NCI-H748 (cell line): ENCODE measurements at regions not wholly inside any gene's neighbourhood (a gene's known extent, or its start where the extent isn't known, plus 50 kb on each side); places are given as distances from the start of the nearest gene placed in this dataset.
"Not testable (repeated sequence)": the region's sequence is repeated elsewhere in the genome, so short reads cannot be mapped to it uniquely, and the experiment has no call there.

ENCODE experiments used
- DNase-seq: peaks from one replicate; lab custom pipeline; 2025; ENCODE audit not compliant: unreplicated experiment; lab: John Stamatoyannopoulos, UW

DNA sequence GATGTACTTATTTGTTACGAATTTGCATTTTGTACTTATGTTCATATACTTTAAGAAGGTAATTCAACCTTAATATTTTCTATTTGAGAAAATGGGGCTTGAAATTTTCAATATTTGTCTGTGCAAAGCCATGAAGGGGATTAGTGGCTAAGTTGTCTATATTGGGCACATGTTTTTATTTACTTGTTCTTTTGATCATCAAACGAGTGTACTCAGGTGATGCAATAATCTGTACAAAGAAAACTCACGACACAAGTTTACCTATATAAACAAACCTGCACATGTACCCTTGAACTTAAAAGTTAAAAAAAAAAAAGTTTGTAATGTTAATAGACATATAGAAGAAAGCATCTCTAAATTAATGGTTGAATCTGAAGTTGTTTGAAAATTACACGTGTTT lies 658.9 kb upstream of the SYT4 start:
- DNase-seq: no peak

DNA sequence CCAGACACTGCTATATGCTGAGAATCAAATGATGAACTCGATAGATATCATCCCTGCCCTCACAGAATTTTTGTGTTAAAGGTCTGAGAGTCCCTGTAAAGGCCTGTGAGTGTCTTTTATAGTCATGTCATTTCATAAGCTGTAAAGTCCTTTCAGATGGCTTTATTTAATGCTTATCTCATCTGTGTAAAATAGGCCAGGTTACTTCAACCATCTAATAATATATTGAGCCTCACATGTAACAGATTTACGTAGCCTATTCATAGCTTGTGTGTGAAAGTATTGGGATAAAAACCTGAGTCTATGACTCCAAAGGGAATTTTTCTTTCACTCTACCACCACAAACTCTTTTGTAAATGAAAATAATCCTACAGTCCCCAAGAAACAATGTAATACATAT lies 672.0 kb upstream of the SYT4 start:
- DNase-seq: no peak

DNA sequence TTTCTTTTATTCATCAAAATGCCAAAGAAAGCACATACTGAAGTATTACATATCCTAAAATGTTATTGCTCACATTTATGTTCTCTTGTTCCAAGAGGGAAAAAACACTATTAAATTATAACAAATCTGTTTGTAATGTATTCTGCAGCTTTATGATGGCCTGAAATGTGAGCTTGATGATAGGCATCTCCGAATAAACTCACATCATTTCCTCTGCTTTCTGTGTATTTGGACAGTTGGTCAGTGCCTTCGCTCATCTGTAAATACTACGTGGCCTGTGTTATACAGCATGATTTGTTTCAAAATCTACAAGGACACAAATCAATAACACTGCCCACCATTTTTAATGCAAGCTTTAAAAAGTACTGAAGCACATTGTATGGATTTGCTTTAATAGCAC lies 672.8 kb upstream of the SYT4 start:
- no peak for DNase-seq

DNA sequence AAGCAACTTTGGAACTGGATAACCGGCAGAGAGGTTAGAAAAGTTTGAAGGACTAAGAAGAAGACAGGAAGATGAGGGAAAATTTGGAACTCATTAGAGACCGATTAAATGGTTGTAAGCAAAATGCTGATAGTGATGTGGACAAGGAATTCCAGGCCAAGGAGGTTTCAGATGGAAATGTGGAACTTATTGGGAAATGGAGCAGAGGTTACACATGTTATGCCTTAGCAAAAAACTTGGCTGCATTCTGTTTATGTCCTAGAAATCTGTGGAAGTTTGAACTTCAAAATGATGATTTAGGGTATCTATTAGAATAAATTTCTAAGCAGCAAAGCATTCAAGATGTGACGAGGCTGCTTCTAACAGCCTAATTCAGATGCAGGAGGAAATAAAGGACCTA lies 675.1 kb upstream of the SYT4 start:
- no peak for DNase-seq

DNA sequence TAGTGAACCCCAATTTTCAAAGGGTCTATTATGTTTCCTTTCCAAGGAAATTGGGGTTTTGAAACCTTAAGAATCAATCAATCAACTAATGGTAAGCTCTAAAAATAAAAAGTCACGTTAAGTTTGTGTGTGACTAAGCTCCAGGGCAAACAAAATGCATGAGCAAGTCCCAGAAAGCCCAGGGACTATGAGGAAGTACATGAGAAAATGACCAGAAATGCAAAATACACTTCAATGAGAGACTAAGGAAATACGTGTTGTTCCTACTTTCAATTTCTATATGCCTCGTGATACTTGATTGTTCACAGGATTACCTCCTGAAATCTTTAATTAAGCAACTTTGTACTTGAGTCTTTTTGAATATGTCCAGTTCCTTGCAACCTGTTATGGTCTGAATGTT lies 684.4 kb upstream of the SYT4 start:
- DNase-seq: no peak

DNA sequence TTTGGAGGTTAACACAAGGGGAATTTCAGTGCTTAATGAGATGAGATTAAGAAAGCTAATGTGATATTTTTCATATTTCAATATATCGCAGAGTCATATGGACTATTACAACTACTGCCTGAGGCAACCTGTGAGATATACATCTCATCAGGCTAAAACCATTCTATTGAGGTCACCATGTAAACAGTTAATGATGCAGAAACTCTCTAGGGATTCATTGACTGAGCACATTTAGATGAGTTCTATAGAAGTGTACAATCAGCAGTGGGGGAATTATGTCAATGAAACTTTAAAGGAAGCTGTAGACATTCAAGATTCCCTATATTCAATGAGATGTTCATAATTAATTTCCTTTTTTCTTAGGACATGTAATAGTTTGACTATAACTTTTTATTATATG lies 687.4 kb upstream of the SYT4 start:
- DNase-seq: peak; percentile 26

DNA sequence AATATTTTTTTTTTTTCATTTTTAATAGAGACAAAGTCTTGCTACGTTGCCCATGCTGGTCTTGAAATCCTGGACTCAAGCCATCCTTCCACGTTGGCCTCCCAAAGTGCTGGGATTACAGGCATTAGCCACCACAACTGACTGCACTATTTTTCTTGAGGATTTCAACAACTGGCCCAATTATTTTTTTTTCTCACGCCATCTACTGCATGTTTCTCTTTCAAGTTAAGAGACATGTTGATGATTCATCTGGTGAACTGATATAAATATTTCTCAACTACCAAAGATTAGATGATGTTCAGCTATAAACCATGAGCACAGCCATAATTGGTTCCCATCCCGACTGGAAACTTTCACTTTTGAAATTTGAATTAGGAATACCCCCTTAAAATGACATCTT lies 688.4 kb upstream of the SYT4 start:
- DNase-seq: no peak

DNA sequence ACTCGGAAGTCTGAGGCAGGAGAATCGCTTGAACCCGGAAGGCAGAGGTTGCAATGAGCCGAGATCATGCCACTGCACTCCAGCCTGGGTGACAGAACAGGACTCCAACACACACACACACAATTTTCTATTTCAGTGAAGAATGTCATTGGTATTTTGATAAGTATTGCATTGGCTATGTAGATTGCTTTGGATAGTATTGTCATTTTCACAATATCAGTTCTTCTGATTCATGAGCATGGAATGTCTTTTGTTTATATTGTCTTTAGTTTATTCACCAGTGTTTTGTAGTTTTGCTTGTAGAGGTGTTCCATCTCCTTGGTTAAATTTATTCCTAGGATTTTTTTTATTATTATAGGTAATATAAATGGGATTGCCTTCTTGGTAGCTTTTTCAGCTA lies 693.4 kb upstream of the SYT4 start:
- no peak for DNase-seq

DNA sequence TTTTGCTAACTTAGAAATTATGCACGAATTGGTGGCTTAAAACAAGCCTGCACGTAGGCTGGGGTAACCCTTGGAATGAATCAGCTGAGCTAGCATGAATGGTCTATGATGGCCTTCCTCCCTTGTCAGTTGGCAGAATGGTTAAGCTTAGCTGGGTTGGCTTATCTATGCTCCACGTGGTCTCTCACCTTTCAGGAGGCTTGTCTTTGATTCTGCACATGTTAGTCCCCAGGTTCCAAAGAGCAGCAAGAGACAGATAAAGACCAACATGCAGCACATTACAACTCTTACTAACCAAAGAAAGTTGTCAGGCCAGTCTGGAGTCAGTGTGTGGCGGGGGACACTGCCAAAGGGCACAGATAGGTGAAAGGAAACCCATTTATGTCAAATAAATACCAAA lies 700.9 kb upstream of the SYT4 start:
- DNase-seq: no peak

DNA sequence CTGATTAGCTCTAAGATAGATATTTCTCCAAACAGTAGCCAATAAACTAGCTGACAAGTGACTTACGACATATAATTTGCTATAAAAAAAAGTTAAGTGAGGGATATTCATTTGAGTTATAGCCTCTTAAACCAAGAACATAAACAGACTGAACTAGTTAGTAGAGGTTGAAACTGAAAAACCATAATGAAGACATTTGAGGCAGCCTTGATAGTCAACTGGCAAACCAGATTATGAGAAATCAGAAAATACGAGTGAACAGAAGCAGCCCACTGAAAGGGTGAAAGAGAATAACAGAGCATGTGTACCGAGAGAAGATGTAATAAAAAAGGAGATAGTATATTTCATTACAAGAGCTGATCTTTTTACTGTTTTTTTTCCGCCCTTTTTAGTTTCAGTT lies 698.1 kb upstream of the SETBP1 start:
- DNase-seq: no peak

DNA sequence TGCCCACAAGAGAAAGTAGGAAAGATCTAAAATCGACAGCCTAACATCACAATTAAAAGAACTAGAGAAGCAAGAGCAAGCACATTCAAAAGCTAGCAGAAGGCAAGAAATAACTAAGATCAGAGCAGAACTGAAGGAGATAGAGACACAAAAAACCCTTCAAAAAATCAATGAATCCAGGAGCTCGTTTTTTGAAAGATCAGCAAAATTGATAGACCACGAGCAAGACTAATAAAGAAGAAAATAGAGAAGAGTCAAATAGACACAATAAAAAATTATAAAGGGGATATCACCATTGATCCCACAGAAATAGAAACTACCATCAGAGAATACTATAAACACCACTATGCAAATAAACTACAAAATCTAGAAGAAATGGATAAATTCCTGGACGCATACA lies 693.6 kb upstream of the SETBP1 start:
- not testable (repeated sequence) for DNase-seq

DNA sequence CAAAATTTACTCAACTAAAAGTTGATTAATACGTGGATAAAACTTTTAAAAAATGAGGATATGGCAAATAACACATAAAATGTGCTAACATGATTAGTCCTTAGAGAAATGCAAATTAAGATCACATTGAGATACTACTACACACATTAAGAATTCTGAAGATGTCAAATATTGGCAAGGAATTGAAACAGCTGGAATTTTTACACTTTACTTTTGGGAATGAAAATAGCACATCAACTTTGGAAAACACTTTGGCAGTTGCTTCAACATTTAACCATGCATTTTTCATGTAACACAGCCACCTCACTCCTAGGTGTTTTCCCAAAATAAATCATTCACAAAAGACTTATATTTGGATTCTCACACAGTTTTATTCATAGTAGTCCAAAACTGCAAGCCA lies 687.9 kb upstream of the SETBP1 start:
- DNase-seq: no peak

DNA sequence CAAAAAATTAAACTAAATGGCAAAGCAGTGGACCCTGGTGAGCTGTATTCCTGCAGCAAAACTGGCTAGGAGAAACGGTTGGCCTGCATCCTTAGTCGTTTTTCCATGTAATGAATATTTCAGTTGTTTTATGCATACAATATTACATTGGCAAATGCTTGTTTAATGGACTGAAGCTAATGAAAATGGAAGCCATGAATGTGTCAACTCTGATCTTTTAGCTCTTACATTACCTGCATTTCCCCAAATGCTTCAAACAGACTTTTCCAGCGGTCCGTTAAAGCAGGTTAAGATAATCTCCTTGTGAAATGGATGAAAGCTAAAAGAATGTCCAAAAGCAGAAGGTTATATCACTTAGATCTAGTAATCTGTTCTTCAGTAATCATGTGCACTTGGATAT lies 686.3 kb upstream of the SETBP1 start:
- DNase-seq: no peak

DNA sequence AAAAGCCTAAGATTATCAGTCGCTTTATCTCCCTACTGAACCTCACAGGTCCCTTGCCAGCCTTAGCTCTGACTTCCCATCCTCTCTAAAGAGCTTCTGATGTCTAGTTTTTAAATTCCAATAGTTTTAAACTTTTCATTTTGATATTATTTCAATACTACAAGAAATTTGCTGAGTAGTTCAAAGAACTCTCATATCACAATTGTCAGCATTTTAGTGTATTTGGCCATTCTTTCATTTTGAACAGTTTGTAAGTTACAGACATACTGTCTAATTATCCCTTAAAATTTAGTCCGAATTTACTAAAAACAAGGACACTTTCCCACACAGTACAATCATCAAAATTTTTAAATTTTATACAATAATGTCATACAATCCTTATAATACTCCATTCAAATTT lies 666.8 kb upstream of the SETBP1 start:
- no peak for DNase-seq

DNA sequence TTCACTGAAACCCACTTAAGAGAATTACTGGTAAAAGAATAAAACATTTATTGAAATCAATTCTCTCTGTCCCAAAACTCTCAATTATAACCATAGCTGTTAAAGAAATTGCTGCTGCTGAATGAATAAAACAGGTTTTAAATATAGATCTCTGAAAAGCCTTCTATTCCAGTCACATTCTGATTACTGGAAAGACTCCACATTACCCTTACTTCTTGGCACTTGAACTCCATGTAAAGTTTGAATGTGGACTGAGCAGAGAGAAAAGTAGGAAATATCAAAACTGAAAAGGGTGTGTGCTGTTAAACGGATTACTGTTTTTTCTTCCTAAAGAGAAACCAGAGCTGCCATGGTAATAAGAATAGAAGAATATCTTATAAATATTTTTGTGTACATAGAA lies 655.3 kb upstream of the SETBP1 start:
- DNase-seq: no peak

DNA sequence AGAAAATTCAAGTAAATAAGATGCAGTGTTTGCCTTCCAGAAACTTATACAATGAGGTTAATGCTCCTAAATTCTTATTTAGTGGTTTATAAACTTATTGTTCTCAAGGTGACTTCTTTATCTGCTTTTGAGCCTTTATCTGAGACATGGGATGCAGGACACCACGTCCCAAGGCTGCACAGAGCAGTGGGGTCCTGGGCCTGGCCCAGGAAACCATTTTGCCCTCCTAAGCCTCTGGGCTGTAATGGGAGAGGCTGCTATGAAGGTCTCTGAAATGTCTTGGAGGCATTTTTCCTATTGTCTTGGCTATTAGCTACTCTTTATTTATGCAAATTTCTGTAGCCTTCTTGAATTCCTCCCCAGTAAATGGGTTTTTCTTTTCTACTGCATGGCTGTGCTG lies 652.6 kb upstream of the SETBP1 start:
- DNase-seq: no peak

DNA sequence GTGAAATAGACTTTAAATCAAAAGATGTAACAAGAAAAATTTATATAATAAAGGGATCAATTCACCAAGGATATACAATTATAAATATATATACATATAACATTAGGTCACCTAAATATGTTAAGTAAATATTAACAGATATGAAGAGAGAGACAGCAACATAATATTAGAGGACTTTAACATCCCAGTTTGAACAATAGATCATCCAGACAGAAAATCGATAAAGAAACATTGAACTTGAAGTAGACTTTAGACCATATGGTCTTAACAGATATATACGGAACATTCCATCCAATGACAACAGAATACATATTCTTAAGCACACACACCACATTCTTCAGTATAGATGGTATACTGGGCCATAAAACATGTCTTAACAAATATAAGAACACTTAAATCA lies 649.6 kb upstream of the SETBP1 start:
- DNase-seq: no peak

DNA sequence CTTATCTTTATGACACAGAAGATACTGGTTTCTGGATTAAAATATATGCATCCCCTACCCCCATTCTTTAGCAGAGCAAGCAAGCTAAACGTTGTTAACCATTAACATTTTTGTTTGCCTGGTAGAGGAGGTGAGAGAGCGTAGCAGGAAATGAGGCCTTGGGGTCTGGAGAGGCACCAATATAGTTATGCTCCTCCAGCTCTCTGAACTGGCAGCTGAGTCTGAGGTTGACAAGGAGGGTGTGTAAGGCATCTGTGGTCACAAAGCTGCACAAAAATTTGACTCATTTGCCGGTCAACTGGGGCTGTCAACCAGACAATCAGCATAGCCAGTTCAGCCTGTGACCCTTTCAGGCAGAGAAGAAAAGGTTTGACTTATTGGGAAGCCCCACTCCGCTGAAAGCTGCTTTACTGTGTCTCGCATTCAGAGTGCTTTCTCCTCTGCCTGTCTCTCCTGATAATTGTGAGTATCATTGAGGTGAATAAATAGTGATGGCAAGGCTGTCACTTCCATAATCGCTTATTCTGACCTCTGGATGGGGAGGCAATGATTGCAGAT lies 647.5 kb upstream of the SETBP1 start:
- DNase-seq: no peak

DNA sequence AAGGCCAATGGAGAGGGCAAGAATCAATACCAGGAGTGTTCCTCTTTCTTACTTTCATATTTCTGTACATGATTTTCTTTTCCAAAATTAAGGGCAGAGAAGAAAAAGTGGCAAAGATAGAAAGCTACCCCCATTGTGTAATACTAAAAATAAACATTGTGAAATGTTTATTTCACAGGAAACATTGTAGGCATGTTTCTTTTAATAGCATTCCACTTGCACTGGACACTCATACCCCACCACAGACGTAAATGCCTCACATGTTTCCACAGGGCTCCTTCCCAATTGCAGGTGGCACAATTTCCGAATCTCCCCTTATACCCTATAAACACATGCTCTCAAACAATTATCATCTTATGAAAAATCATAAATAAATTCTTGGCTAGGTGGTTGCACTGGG lies 645.1 kb upstream of the SETBP1 start:
- no peak for DNase-seq

DNA sequence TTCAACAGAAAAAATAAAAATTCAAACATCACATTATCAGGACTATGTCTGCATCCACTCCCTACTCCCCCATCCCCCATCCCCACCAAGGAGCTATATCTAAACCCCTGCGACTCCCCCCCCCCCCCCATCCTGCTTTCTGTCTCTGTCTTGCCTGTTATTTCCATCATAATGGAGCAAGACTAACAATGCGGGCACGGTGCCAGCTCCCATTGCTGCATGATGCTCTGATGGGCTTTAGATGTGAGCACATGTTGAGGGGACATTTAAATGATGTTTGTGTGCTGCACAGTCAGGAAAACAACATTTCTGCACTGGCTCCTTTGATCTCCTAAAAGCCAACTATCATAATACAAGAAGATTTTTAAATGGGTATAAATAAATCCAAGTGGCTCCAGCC lies 644.2 kb upstream of the SETBP1 start:
- peak; percentile 89 for DNase-seq

DNA sequence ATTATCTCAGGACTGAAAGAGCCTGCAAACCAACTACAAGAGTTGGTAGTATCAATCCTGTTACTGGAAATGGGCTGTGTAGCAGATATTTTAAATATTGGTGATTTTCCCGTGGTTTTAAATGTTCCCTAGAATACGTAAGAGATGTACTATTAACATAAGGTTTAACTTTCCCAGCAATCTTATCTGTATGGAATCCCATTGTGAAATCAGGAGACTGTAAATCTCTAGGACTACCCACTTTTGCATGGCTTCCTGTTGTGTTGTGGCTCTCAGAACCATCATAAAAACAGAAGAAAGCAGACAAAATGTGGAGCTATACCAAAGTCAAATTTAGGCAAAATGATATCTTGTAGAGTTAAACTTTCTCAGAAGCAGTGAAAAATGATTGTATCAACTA lies 641.5 kb upstream of the SETBP1 start:
- DNase-seq: no peak

DNA sequence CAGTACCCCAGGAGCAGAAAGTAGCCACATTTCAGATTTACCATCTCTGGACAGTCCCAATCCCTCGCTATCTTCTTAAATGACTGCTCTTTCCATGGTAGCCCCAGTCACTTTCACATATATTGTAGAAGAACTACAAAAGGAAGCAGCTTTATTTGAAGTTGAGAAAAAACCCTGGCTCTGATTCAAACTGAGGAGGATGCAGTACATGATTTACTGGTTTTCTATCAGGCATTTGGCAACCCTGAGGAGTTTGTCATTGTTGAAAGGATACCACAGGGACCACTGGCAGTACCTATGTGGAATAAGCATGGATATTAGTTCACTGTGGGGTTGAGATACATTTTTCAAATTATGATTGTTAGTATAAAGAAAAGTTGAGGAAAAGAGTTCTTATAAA lies 640.9 kb upstream of the SETBP1 start:
- DNase-seq: no peak

DNA sequence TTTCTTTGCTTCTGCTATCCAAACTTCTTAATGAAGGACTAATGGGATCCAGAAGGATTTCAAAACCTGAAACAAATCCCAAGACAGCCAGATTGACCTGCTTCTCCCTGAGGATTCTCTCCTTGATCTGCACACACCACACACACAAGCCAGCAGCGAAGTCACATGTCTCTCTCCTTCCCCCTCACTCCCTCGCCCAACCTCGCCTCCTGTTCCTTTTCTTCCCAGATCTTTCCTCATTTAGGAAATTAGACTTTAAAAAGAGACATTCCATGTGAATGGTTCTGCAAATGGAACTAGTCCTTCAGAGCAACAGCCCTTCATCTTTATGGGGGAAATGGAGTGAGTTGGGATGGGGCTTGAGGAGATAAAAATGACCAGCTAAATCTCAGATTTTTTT lies 639.1 kb upstream of the SETBP1 start:
- DNase-seq: no peak

DNA sequence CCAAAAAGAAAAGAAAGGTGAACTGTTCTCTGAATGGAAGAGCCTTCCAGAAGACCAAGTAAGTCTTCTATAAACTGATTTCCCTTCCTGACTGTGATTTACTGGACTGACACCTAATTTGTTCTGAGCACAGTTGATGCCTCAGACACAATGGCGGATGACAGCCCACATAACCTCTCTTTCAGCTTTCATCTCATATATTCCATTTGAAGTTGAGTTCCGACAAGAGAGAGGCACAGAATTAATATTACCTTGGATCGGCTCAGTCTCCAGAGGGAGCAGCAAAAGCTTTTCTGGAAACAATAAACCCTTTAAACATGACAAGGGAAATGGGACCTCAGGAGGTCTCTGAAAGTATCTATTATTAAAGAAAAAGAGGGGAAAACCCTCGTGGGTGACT lies 638.7 kb upstream of the SETBP1 start:
- DNase-seq: no peak
